HG02981 (cell line): ENCODE measurements at regions not wholly inside any gene's neighbourhood (a gene's known extent, or its start where the extent isn't known, plus 50 kb on each side); places are given as distances from the start of the nearest gene placed in this dataset.

ENCODE experiments used
- ATAC-seq: cut with Tn5 transposase; IDR thresholded peaks from one replicate; pipeline ENCODE4 v1.9.1; 2021; ENCODE audit warnings: mild to moderate bottlenecking, moderate library complexity; ENCODE audit not compliant: unreplicated experiment

GRCh38 chr1:60411591-60411990 is 338.0 kb upstream of the C1orf87 start:
- ATAC-seq = no peak

GRCh38 chr1:60402816-60403215 is 329.2 kb upstream of the C1orf87 start:
- ATAC-seq = no peak

GRCh38 chr1:60402216-60402615 is 328.6 kb upstream of the C1orf87 start:
- ATAC-seq = no peak

- no peak for ATAC-seq
Observed at GRCh38 chr1:60394436-60394835, 320.9 kb upstream of the C1orf87 start.

- peak; percentile 77 for ATAC-seq
Observed at GRCh38 chr1:60390593-60391282, 317.2 kb upstream of the C1orf87 start.

GRCh38 chr1:60388092-60388987 is 314.8 kb upstream of the C1orf87 start:
- ATAC-seq = no peak

GRCh38 chr1:60387175-60387574 is 313.6 kb upstream of the C1orf87 start:
- ATAC-seq = no peak

- ATAC-seq = no peak
Observed at GRCh38 chr1:60386249-60386648, 312.7 kb upstream of the C1orf87 start.

- ATAC-seq = no peak
Observed at GRCh38 chr1:60376196-60376595, 302.6 kb upstream of the C1orf87 start.

GRCh38 chr1:60374537-60374936 is 301.0 kb upstream of the C1orf87 start:
- no peak for ATAC-seq

GRCh38 chr1:60367532-60367931 is 294.0 kb upstream of the C1orf87 start:
- no peak for ATAC-seq

- no peak for ATAC-seq
Observed at GRCh38 chr1:60359431-60359830, 285.9 kb upstream of the C1orf87 start.

GRCh38 chr1:60350531-60350930 is 277.0 kb upstream of the C1orf87 start:
- ATAC-seq = no peak

GRCh38 chr1:60348884-60349283 is 275.3 kb upstream of the C1orf87 start:
- ATAC-seq = no peak

- ATAC-seq = no peak
Observed at GRCh38 chr1:60345621-60346020, 272.1 kb upstream of the C1orf87 start.

GRCh38 chr1:60345049-60345448 is 271.5 kb upstream of the C1orf87 start:
- no peak for ATAC-seq

- ATAC-seq = no peak
Observed at GRCh38 chr1:60343736-60344135, 270.2 kb upstream of the C1orf87 start.

- no peak for ATAC-seq
Observed at GRCh38 chr1:60342569-60342968, 269.0 kb upstream of the C1orf87 start.

- ATAC-seq = no peak
Observed at GRCh38 chr1:60341274-60341673, 267.7 kb upstream of the C1orf87 start.

GRCh38 chr1:60331647-60332046 is 258.1 kb upstream of the C1orf87 start:
- no peak for ATAC-seq

GRCh38 chr1:60329651-60330050 is 256.1 kb upstream of the C1orf87 start:
- ATAC-seq = no peak

GRCh38 chr1:60311838-60312237 is 238.3 kb upstream of the C1orf87 start:
- ATAC-seq = no peak
